ENCODE measurements at regions not wholly inside any gene's neighbourhood (a gene's known extent, or its start where the extent isn't known, plus 50 kb on each side); places are given as distances from the start of the nearest gene placed in this dataset.

GRCh38 chrX:39464253-39464652 lies 633.5 kb downstream of the BCOR start:
- H3K27ac Mint-ChIP-seq: no peak overlapping the region
- no peaks in the 10 kb centered on the region for H3K9me3 Mint-ChIP-seq
- no peaks in the 10 kb centered on the region for H3K36me3 Mint-ChIP-seq (ENCODE audit: low read depth)
- no peaks in the 10 kb centered on the region for H3K4me1 Mint-ChIP-seq (ENCODE audit: low read depth)
- peaks cover 1% of the 10 kb centered on the region for H3K27me3 Mint-ChIP-seq (ENCODE audit: insufficient read depth)
- intact Hi-C loops (cut with micrococcal nuclease): no loop called here
- H3K4me3 Mint-ChIP-seq: no peak overlapping the region
- no peak for DNase-seq (ENCODE audit: low spot score)

- Mint-ChIP-seq H3K4me1 (ENCODE audit: low read depth) (no peaks in the 10 kb centered on the region), H3K9me3 (no peaks in the 10 kb centered on the region), H3K27me3 (ENCODE audit: insufficient read depth) (peaks cover 1% of the 10 kb centered on the region), H3K4me3 (no peak overlapping the region), H3K36me3 (ENCODE audit: low read depth) (no peaks in the 10 kb centered on the region), H3K27ac (no peak overlapping the region)
- DNase-seq (ENCODE audit: low spot score): no peak
- intact Hi-C loops (cut with micrococcal nuclease): no loop called here
Observed at GRCh38 chrX:39465467-39465866, 632.3 kb downstream of the BCOR start.

GRCh38 chrX:39465906-39466305 lies 631.9 kb downstream of the BCOR start:
- H3K9me3 Mint-ChIP-seq: no peaks in the 10 kb centered on the region
- H3K4me3 Mint-ChIP-seq: no peak overlapping the region
- peaks cover 1% of the 10 kb centered on the region for H3K27me3 Mint-ChIP-seq (ENCODE audit: insufficient read depth)
- H3K27ac Mint-ChIP-seq: no peak overlapping the region
- no peaks in the 10 kb centered on the region for H3K36me3 Mint-ChIP-seq (ENCODE audit: low read depth)
- intact Hi-C loops (cut with micrococcal nuclease): no loop called here
- no peak for DNase-seq (ENCODE audit: low spot score)
- no peaks in the 10 kb centered on the region for H3K4me1 Mint-ChIP-seq (ENCODE audit: low read depth)

GRCh38 chrX:39469126-39469525 lies 628.6 kb downstream of the BCOR start:
- Mint-ChIP-seq H3K9me3 (no peaks in the 10 kb centered on the region), H3K27ac (no peak overlapping the region), H3K36me3 (ENCODE audit: low read depth) (no peaks in the 10 kb centered on the region), H3K27me3 (ENCODE audit: insufficient read depth) (peaks cover 1% of the 10 kb centered on the region), H3K4me1 (ENCODE audit: low read depth) (no peaks in the 10 kb centered on the region), H3K4me3 (no peak overlapping the region)
- no peak for DNase-seq (ENCODE audit: low spot score)
- intact Hi-C loops (cut with micrococcal nuclease): no loop called here

- no peaks in the 10 kb centered on the region for H3K4me1 Mint-ChIP-seq (ENCODE audit: low read depth)
- H3K27me3 Mint-ChIP-seq (ENCODE audit: insufficient read depth): peaks cover 1% of the 10 kb centered on the region
- H3K27ac Mint-ChIP-seq: no peak overlapping the region
- H3K9me3 Mint-ChIP-seq: no peaks in the 10 kb centered on the region
- no peaks in the 10 kb centered on the region for H3K36me3 Mint-ChIP-seq (ENCODE audit: low read depth)
- no peak overlapping the region for H3K4me3 Mint-ChIP-seq
- no peak for DNase-seq (ENCODE audit: low spot score)
- intact Hi-C loops (cut with micrococcal nuclease): no loop called here
Observed at GRCh38 chrX:39470588-39471407, 627.0 kb downstream of the BCOR start.

GRCh38 chrX:39472161-39472560 lies 625.6 kb downstream of the BCOR start:
- DNase-seq (ENCODE audit: low spot score): no peak
- H3K4me1 Mint-ChIP-seq (ENCODE audit: low read depth): no peaks in the 10 kb centered on the region
- intact Hi-C loops (cut with micrococcal nuclease): no loop called here
- no peak overlapping the region for H3K4me3 Mint-ChIP-seq
- peaks cover 1% of the 10 kb centered on the region for H3K27me3 Mint-ChIP-seq (ENCODE audit: insufficient read depth)
- H3K36me3 Mint-ChIP-seq (ENCODE audit: low read depth): no peaks in the 10 kb centered on the region
- no peaks in the 10 kb centered on the region for H3K9me3 Mint-ChIP-seq
- no peak overlapping the region for H3K27ac Mint-ChIP-seq

GRCh38 chrX:39473812-39474211 lies 623.9 kb downstream of the BCOR start:
- no peak for DNase-seq (ENCODE audit: low spot score)
- H3K27ac Mint-ChIP-seq: no peak overlapping the region
- H3K27me3 Mint-ChIP-seq (ENCODE audit: insufficient read depth): no peaks in the 10 kb centered on the region
- no peak overlapping the region for H3K4me3 Mint-ChIP-seq
- no peaks in the 10 kb centered on the region for H3K36me3 Mint-ChIP-seq (ENCODE audit: low read depth)
- intact Hi-C loops (cut with micrococcal nuclease): no loop called here
- H3K4me1 Mint-ChIP-seq (ENCODE audit: low read depth): no peaks in the 10 kb centered on the region
- H3K9me3 Mint-ChIP-seq: no peaks in the 10 kb centered on the region

- Mint-ChIP-seq H3K4me3 (no peak overlapping the region), H3K27ac (no peak overlapping the region)
Observed at GRCh38 chrX:39475372-39475771, 622.4 kb downstream of the BCOR start.

GRCh38 chrX:39476604-39477021 lies 621.1 kb downstream of the BCOR start:
- Mint-ChIP-seq H3K9me3 (no peaks in the 10 kb centered on the region), H3K27ac (no peak overlapping the region), H3K4me1 (ENCODE audit: low read depth) (no peaks in the 10 kb centered on the region), H3K4me3 (no peak overlapping the region), H3K36me3 (ENCODE audit: low read depth) (no peaks in the 10 kb centered on the region), H3K27me3 (ENCODE audit: insufficient read depth) (no peaks in the 10 kb centered on the region)
- DNase-seq (ENCODE audit: low spot score): no peak
- intact Hi-C loops (cut with micrococcal nuclease): no loop called here

More at GRCh38 chrX:39475372-39475771, 622.4 kb downstream of the BCOR start:
- DNase-seq (ENCODE audit: low spot score): no peak
- Mint-ChIP-seq H3K4me1 (ENCODE audit: low read depth) (no peaks in the 10 kb centered on the region), H3K9me3 (no peaks in the 10 kb centered on the region), H3K27me3 (ENCODE audit: insufficient read depth) (no peaks in the 10 kb centered on the region), H3K36me3 (ENCODE audit: low read depth) (no peaks in the 10 kb centered on the region)
- intact Hi-C loops (cut with micrococcal nuclease): no loop called here

GRCh38 chrX:39477031-39477761 lies 620.6 kb downstream of the BCOR start:
- Mint-ChIP-seq H3K27me3 (ENCODE audit: insufficient read depth) (no peaks in the 10 kb centered on the region), H3K4me3 (no peak overlapping the region), H3K36me3 (ENCODE audit: low read depth) (no peaks in the 10 kb centered on the region), H3K4me1 (ENCODE audit: low read depth) (no peaks in the 10 kb centered on the region), H3K27ac (no peak overlapping the region), H3K9me3 (no peaks in the 10 kb centered on the region)
- intact Hi-C loops (cut with micrococcal nuclease): no loop called here
- no peak for DNase-seq (ENCODE audit: low spot score)

GRCh38 chrX:39477762-39478120 lies 620.0 kb downstream of the BCOR start:
- no peak overlapping the region for H3K27ac Mint-ChIP-seq
- H3K4me3 Mint-ChIP-seq: no peak overlapping the region
- intact Hi-C loops (cut with micrococcal nuclease): no loop called here
- no peaks in the 10 kb centered on the region for H3K36me3 Mint-ChIP-seq (ENCODE audit: low read depth)
- H3K9me3 Mint-ChIP-seq: no peaks in the 10 kb centered on the region
- DNase-seq (ENCODE audit: low spot score): no peak
- no peaks in the 10 kb centered on the region for H3K27me3 Mint-ChIP-seq (ENCODE audit: insufficient read depth)
- no peaks in the 10 kb centered on the region for H3K4me1 Mint-ChIP-seq (ENCODE audit: low read depth)

- Mint-ChIP-seq H3K4me1 (ENCODE audit: low read depth) (no peaks in the 10 kb centered on the region), H3K36me3 (ENCODE audit: low read depth) (no peaks in the 10 kb centered on the region), H3K27me3 (ENCODE audit: insufficient read depth) (no peaks in the 10 kb centered on the region), H3K27ac (no peak overlapping the region), H3K4me3 (no peak overlapping the region), H3K9me3 (no peaks in the 10 kb centered on the region)
- no peak for DNase-seq (ENCODE audit: low spot score)
- intact Hi-C loops (cut with micrococcal nuclease): no loop called here
Observed at GRCh38 chrX:39479856-39480255, 617.9 kb downstream of the BCOR start.

- Mint-ChIP-seq H3K4me3 (no peak overlapping the region), H3K36me3 (ENCODE audit: low read depth) (no peaks in the 10 kb centered on the region), H3K9me3 (no peaks in the 10 kb centered on the region), H3K27me3 (ENCODE audit: insufficient read depth) (no peaks in the 10 kb centered on the region), H3K27ac (no peak overlapping the region), H3K4me1 (ENCODE audit: low read depth) (no peaks in the 10 kb centered on the region)
- intact Hi-C loops (cut with micrococcal nuclease): no loop called here
- no peak for DNase-seq (ENCODE audit: low spot score)
Observed at GRCh38 chrX:39480963-39481362, 616.8 kb downstream of the BCOR start.
